ENCODE measurements at regions not wholly inside any gene's neighbourhood (a gene's known extent, or its start where the extent isn't known, plus 50 kb on each side); places are given as distances from the start of the nearest gene placed in this dataset.
"Not testable (repeated sequence)": the region's sequence is repeated elsewhere in the genome, so short reads cannot be mapped to it uniquely, and the experiment has no call there.

DNA sequence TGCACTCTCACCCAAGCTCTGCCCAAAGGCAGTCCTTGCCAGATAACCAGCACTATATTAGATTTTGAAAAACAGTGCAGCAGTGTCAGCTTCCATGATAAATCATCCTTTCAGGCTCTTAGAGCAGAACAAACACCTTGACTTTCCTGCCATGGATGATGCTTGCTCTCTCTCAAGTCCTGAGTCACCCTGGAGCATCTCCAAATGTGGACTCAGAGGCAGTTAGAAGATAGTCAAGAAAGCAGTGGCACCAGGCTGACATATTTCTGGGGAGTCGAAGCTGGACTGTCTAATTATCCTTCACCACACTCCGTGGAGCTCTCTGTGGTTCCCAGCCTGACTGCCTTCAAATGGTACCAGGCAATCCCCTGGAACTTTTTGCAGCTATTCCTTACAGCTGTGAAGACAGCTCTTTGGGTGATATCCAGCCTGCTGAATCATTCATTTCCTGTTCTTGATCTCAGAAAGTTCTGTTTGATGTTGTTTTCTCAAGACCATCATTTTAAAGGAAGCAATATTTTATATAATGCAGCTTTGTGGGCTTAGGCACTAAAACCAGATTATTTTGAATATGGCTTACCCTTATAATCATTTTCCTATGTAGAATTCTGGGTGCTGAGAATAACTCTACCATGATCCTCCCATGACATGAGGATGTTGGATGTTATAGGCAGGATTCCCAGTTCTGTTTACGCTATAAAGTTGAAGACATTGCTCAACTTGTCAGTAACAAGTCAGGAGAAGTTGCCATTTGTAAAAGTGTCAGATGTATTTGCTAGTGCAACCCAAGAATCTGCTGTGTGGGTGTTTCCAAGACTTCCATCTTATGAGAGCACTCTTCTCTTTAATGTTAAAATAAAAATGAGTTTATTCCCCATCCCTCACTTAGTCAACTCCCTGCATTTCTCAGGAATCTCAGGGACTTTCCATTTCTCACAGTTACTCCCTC lies 233.8 kb downstream of the C7orf25 start:
- no peak for DNase-seq

GRCh38 chr7:42674541-42674940 lies 237.3 kb downstream of the C7orf25 start:
- no peak for DNase-seq

DNA sequence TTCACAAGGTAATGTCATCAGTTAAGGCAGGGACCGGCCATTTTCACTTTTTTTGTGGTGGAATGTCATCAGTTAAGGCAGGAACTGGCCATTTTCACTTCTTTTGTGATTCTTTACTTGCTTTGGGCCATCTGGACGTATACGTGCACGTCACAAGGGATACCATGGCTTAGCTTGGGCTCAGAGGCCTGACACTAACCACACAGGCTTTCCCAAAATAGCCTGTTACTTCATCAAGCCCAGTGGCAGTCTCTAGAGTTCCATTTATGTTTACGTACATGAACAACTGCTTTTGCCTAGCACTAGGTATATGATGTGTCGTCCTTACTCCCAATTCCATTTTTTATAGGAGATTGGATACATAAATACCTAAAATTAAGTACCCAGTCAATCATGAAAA lies 237.9 kb downstream of the C7orf25 start:
- DNase-seq: no peak

- no peak for DNase-seq
Observed at GRCh38 chr7:42672339-42672999, 239.4 kb downstream of the C7orf25 start.

- DNase-seq: no peak
Observed at GRCh38 chr7:42671627-42672026, 240.2 kb downstream of the C7orf25 start.

GRCh38 chr7:42666994-42667393 lies 244.9 kb downstream of the C7orf25 start:
- no peak for DNase-seq

GRCh38 chr7:42662862-42663261 lies 249.0 kb downstream of the C7orf25 start:
- no peak for DNase-seq

- DNase-seq: no peak
Observed at GRCh38 chr7:42661312-42661711, 250.6 kb downstream of the C7orf25 start.

- no peak for DNase-seq
Observed at GRCh38 chr7:42650701-42651100, 261.2 kb downstream of the C7orf25 start.

- no peak for DNase-seq
Observed at GRCh38 chr7:42650171-42650570, 261.7 kb downstream of the C7orf25 start.

DNA sequence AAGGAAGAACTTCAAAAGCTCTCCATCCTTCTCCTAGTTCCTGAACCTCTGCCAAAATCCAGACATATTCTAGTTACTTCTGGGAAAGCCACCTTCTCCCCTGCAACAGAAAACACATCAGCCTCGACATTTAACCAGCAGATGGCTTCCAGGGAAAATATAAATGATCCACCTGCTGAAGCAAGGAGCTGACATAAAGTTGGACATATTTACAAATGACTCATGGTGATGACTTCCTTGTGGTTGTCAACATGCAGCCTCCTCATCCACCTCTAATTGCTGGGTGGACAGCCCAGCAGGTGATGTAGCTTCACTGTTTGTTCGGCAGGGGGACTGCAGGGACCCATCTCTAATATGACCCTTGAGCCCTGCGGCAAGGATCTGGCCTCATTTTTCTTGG lies 266.0 kb downstream of the C7orf25 start:
- no peak for DNase-seq

GRCh38 chr7:42642699-42643098 lies 269.2 kb downstream of the C7orf25 start:
- no peak for DNase-seq

DNA sequence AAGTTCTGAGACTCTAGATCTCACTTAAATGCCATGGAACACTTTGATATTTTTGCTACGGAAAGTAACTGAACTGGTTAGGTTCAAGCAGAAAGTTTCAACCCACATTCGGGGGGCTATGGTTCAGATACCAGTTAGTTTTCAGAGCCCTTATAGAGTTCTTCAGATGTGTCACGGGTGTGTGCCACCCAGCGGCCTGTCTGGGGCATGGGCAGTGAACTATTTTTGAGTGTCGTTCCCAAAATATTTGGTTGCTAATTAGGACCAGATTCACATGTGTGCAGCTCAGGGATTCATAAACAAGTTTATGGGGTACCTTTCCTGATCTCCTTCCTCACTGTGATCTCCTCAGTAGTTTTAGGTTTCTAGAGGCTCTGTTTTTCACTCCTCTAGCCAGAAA lies 271.9 kb downstream of the C7orf25 start:
- DNase-seq: no peak

DNA sequence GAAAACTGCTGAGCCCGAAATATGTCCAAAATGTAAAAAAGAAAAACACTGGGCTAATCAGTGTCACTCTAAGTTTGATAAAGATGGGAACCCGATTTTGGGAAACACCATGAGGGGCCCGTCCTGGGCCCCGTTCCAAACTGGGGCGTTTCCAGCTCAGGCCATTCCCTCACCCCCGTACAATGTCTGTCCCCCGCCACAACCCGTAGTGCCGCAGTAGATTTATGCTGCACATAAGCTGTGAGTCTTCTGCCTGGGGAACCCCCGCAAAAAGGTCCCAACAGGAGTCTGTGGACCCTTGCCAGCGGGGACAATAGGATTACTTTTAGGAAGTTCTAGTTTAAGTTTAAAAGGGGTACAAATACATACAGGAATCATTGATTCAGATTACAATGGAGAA lies 275.5 kb downstream of the C7orf25 start:
- not testable (repeated sequence) for DNase-seq

DNA sequence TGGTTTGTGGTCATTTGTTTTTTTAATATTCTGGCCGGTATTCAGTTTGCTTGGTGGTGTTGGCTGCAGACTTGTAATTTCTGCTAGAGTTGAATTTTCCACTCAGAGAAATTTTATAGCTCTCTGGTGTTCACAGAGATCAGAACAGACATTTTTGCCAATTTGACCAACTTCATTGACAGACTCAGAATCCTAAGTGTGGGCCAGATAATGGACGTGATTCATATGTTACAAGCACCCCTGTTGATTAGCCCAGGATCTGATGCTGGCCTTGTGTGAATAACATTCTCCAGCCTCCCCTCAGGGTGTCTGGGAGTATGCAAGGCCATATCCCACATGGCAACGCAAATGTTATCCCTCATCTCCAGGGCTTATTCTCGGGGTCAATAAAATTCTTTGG lies 283.8 kb downstream of the C7orf25 start:
- no peak for DNase-seq

GRCh38 chr7:42627626-42628025 lies 284.2 kb downstream of the C7orf25 start:
- no peak for DNase-seq

DNA sequence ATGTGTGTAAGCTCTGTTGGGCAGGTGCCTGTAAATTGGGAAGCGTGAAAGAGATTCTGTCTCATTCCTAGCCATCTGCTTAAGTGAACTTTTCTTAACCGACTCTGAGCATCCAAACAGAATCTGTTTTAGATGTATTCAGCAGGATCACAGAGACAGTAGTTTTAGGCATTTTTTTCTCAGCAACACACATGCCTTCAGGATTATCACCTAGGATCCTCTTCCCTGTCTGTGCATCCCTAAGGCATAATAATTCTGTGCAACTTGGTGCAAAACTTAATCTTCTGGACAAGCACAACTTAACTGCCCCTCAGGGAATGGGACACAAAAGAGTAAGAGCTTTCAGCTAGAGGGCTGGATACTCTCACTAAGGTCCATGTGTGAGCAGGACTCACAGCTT lies 284.8 kb downstream of the C7orf25 start:
- no peak for DNase-seq

DNA sequence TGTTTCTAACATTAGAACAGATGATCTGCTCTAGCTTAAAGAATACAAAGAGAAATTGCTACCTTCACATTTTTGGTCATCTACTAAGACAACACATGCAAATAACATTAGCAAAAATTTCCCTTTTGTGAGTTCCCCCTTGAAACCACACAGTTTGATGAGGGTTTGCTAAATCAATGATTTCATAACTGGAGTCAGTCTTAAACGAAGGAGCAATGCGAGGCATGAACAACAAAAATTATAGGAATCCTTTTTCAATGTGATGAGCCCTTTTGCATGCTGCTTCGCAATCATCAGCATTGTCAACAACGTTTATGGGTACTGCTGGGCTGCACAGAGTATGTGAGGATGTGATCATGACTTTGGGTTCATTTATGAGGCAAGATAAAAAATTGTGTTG lies 286.4 kb downstream of the C7orf25 start:
- no peak for DNase-seq

DNA sequence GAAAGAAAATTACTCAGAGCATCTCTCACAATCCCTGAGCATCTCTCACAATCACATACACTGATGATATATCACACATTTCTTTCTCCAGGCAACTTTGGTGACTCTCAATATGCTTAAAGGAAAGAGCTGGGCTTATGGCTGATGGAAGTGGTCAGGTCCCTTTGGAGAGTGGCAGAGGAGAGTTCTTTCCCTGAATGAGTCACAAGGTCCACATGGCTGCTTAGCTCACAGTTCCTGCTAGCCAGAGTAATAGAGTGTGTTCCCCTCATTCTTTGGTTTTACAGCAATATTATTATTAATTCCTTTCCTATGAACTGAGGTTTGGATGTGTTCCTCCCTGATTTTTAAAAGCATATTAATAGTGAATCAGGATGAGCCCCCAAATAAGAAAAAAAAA lies 287.4 kb downstream of the C7orf25 start:
- no peak for DNase-seq

DNA sequence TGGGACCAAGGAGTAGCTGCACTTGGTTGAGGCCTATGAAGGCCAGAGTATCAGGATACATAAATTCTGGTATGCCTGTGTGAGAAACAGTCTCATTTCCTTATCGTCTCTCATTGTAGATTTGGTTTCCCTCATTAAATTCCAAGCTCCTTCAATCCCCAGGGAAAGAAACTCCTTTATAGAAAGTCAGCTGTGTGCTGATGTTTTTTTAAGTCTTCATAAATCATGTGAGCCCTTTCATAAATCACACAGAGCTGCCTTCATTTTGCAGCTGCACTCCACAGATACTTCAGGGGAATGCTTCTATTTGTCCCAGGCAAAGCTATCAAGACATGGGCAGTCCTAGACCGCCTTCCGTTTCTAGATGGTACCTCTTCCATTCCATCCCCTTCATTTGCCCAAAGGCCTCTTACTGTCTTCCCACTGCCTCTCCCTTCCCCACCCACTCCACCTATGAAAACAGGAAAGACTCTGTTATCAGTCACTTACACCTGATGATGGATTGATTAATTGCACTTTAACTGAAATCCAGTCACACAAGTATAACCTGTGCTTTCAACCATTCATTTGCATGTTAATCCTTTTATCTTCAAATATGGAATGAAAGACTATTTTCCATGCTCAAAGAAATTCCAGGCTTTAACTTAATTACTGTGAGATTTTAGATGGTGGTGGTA lies 290.2 kb downstream of the C7orf25 start:
- no peak for DNase-seq

- DNase-seq: no peak
Observed at GRCh38 chr7:42618651-42619360, 293.1 kb downstream of the C7orf25 start.

GRCh38 chr7:42617806-42618457 lies 293.9 kb downstream of the C7orf25 start:
- DNase-seq: no peak
